K562 (cell line): ENCODE measurements at regions not wholly inside any gene's neighbourhood (a gene's known extent, or its start where the extent isn't known, plus 50 kb on each side); places are given as distances from the start of the nearest gene placed in this dataset.
A peak's percentile ranks its signal among the peaks of the same experiment; 100 is the strongest.

Experiments used
- RAD21 ChIP-seq, 2 experiments: fragments of 250-450 bp in 1 of 2; fragments of 450-650 bp in 1 of 2; sonication (Bioruptor Pico) in 1 of 2; formaldehyde crosslinking in 1 of 2; IDR thresholded peaks in 1 of 2; conservative IDR thresholded peaks in 1 of 2; 2 replicates each; pipeline versions ENCODE4 v1.4.0 to v1.8.0; 2020 to 2022; ENCODE audit warnings: mild to moderate bottlenecking in 2 of 2, moderate library complexity in 1 of 2
- SAFB ChIP-seq: fragments of 200-400 bp; formaldehyde crosslinking; IDR thresholded peaks from 2 replicates; pipeline ENCODE4 v1.6.1; 2017; ENCODE audit warnings: low read depth, low read length, borderline replicate concordance
- SMARCE1 ChIP-seq: fragments of 450-650 bp; IDR thresholded peaks from 2 replicates; pipeline ENCODE4 v1.7.1; 2016; ENCODE audit warnings: mild to moderate bottlenecking
- UBTF ChIP-seq, 2 experiments: IDR thresholded peaks; 2 replicates each; pipeline ENCODE4 v1.6.1; 2012; ENCODE audit warnings: improper control_type of control experiment in 2 of 2, low read depth in 2 of 2, low read length in 2 of 2, borderline replicate concordance in 1 of 2
- ZNF740 ChIP-seq, 3 experiments: fragments of 200-800 bp in 1 of 3; sonication (Bioruptor generic) in 1 of 3; sonication (generic) in 1 of 3; formaldehyde crosslinking in 1 of 3; IDR thresholded peaks; 2 replicates each; pipeline versions ENCODE4 v1.6.1 to v1.8.0; 2016 to 2022; ENCODE audit warnings: mild to moderate bottlenecking in 2 of 3, missing compliant biosample characterization in 2 of 3, missing genetic modification characterization in 2 of 3, missing genetic modification reagents in 1 of 3

- no peak for TF ChIP-seq UBTF (IDR thresholded peaks at IDR 0.05; ENCODE audit: borderline replicate concordance in 1 of 2, low read depth in 2 of 2, low read length in 2 of 2)
- no peak for TF ChIP-seq ZNF740 (CRISPR knock-in tag; IDR thresholded peaks at IDR 0.05)
- no peak for TF ChIP-seq ZNF740 (tag; IDR thresholded peaks at IDR 0.05)
- TF ChIP-seq SMARCE1: peak; percentile 31; the same call in 1 of the 2 replicates
- no peak for TF ChIP-seq SAFB
- TF ChIP-seq RAD21 (CRISPR knock-in tag; conservative IDR thresholded peaks at IDR 0.05 in 1 of 2, IDR thresholded peaks at IDR 0.05 in 1 of 2): peak in 1 of 2 experiments; percentile 17; a peak in 1 of 4 replicates
- TF ChIP-seq, all 486 proteins: peak for 13
Measured at GRCh38 chr7:12927635-12928434, 240.4 kb downstream of the ARL4A start (continued).
